GM21737 (cell line): ENCODE measurements at regions not wholly inside any gene's neighbourhood (a gene's known extent, or its start where the extent isn't known, plus 50 kb on each side); places are given as distances from the start of the nearest gene placed in this dataset.
A peak's percentile ranks its signal among the peaks of the same experiment; 100 is the strongest.

Experiments used
- ATAC-seq: cut with Tn5 transposase; IDR thresholded peaks from one replicate; pipeline ENCODE4 v1.9.1; 2021; ENCODE audit warnings: mild to moderate bottlenecking, moderate library complexity; ENCODE audit not compliant: unreplicated experiment

GRCh38 chr6:26304797-26305640 lies 60.0 kb upstream of the BTN3A2 start:
- ATAC-seq, result peak; percentile 35

DNA sequence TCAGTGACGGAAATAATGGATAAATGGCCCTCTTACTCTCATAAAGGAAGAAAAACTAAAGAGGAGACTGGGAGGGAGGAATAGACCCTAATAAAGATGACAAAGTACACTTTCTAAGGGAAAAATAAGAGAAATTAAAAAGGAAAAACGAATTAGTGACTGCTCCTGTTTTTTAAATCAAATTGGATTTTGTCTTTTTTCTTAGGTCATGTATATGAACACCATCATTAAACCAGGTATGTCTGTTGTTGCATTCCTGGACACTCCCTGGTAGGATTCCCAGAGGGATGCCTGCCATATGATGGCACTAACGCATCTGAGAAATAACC lies 59.4 kb upstream of the BTN3A2 start:
- ATAC-seq, result no peak

DNA sequence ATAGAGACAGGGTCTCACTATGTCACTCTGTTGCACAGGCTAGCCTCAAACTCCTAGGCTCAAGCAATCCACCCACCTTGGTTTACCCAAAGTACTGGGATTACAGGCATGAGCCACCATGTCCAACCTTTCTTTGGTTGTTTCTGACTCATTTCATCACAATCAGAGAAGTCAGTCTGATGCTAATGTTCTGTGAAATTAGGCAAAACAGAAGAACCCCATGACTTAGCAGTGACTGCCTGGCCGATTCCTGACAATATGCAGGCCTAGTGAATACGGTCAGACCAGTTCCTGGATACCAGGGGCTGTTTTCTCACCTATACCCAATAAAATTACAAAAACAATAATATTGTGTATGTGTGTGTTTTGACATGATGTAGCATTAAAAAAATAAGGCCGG lies 58.8 kb upstream of the BTN3A2 start:
- no peak for ATAC-seq

GRCh38 chr6:26307850-26308249 lies 57.1 kb upstream of the BTN3A2 start:
- no peak for ATAC-seq

DNA sequence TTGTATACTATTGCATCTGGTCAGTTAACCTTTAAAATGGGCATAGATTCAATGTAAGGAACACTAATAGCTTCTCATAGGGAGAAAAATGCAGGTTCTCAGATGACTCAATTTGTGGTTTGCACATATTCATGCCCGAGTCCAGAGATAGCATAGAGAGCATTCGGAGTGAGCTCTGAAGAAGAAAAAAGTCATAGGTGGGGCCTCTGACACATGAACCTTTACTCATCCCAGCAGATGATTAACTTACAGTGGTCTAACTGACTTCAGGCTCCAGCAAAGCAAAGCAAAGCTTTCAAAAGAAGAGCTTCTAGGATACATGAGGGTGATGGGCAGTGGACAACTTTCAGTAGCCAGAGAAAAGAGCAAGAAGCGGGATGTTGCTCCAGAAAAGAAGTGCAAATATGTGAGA lies 55.3 kb upstream of the BTN3A2 start:
- peak; percentile 42 for ATAC-seq

GRCh38 chr6:26311012-26311384 lies 54.0 kb upstream of the BTN3A2 start:
- no peak for ATAC-seq

DNA sequence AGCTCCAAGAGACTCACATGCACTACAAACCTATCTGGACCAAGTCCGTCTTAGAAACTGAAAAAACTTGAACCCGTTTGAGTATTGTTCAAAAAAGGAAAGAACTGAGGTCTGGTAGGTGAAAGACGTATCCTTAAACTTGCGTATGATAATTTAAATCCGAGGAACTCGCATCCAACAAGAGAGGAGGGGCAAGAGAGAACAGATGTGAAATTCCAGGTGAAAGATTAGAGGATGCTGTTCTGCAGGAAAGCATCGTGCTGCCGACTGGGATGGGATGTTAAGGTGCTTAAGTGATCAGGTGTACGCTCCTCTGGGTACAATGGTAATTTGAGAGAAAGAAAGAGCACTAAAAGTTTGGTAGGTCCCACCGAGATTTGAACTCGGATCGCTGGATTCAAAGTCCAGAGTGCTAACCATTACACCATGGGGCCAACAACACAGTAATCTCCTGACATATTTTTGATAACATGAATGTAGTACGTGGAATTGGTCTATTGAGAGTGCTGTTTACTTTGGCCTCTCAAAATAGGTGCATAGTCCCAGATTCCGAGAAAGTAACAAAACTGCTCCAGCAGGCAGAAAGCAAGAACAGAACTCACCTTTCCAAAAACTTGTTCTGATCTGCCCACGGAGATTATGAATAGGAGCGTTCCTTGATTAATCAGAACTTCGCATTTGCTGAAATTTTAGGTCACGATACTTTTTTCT lies 53.5 kb upstream of the BTN3A2 start:
- no peak for ATAC-seq

DNA sequence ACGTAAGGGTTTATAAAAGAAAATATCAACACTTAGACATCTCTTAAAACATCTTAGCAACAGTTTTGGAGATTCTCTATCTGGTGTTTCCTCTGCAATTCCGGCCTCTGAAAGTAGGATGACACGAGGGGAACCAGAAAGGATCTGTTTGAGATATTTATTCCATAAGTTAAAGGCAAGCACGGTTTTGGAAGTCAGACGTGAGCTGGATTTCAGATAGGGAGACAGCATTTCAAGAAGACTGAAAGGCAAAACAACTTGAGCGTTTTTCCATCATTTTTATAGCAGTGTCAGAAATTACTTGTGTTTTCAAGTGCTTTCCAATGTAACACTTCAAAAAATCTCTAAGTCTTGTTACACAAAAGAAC lies 52.9 kb upstream of the BTN3A2 start:
- ATAC-seq, result no peak

DNA sequence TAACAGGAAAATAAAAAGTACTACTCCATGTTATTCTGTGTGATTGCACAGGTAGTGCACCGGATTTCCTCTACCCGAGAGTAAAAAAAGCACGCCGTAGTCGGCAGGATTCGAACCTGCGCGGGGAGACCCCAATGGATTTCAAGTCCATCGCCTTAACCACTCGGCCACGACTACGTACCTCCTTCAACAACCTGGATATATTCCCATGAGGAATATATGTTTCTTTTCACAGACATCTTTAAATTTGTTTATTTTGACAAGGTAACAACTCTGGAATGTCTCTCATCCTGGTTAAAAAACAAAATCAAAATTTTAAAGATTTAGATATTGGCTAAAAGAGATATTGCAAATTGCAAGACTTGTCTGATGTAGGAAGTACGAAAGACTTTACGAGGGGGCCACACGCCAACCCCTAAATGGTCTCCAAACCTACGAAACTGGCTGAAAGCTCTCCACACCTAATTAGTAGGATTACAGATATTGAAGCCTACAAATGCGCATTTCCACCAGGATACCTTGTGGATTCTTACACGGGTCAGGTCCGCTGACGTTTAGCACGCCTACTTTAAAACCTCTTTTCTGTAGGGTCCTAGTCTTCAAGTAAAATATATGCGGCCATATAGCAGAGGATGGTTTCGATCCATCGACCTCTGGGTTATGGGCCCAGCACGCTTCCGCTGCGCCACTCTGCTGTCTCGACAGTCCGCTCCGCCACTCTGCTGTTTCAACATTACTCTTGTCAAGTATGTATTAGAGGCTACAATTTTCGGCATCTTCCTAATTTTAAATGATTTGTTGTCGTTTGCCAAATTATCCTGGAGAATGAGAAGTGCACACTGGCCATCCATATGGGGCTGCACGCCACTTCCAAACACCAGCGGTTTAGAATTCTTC lies 52.2 kb upstream of the BTN3A2 start:
- no peak for ATAC-seq
